Activated CD4-positive, alpha-beta T cell treated with anti-CD3 and anti-CD28 coated beads for 4 hours (primary cell): ENCODE measurements at regions not wholly inside any gene's neighbourhood (a gene's known extent, or its start where the extent isn't known, plus 50 kb on each side); places are given as distances from the start of the nearest gene placed in this dataset.
"Not testable (repeated sequence)": the region's sequence is repeated elsewhere in the genome, so short reads cannot be mapped to it uniquely, and the experiment has no call there.

Source experiments
- DNase-seq, 2 donors: peaks; one replicate each; pipeline ENCODE4 v3.0.0-alpha.2; 2020

GRCh38 chr6:137305691-137306090 lies 86.5 kb upstream of the IFNGR1 start:
- DNase-seq: no peak

GRCh38 chr6:137304020-137304780 lies 85.0 kb upstream of the IFNGR1 start:
- no peak for DNase-seq

- DNase-seq: no peak
These were observed 84.3 kb upstream of the IFNGR1 start for GRCh38 chr6:137303441-137303840.

GRCh38 chr6:137299681-137300080 lies 80.5 kb upstream of the IFNGR1 start:
- DNase-seq: no peak

- DNase-seq: no peak
These were observed 78.7 kb upstream of the IFNGR1 start for GRCh38 chr6:137297887-137298286.

- DNase-seq: not testable (repeated sequence)
These were observed 73.1 kb upstream of the IFNGR1 start for GRCh38 chr6:137292326-137292725.

GRCh38 chr6:137291441-137291840 lies 72.3 kb upstream of the IFNGR1 start:
- no peak for DNase-seq

GRCh38 chr6:137290601-137291261 lies 71.5 kb upstream of the IFNGR1 start:
- DNase-seq: no peak

- DNase-seq: no peak
These were observed 67.7 kb upstream of the IFNGR1 start for GRCh38 chr6:137286916-137287315.

GRCh38 chr6:137286368-137286767 lies 67.2 kb upstream of the IFNGR1 start:
- no peak for DNase-seq

GRCh38 chr6:137284811-137285110 lies 65.6 kb upstream of the IFNGR1 start:
- no peak for DNase-seq

GRCh38 chr6:137283940-137284810 lies 65.0 kb upstream of the IFNGR1 start:
- no peak for DNase-seq

GRCh38 chr6:137283080-137283479 lies 63.9 kb upstream of the IFNGR1 start:
- no peak for DNase-seq

GRCh38 chr6:137282254-137282653 lies 63.1 kb upstream of the IFNGR1 start:
- DNase-seq: no peak

- not testable (repeated sequence) for DNase-seq
These were observed 60.1 kb upstream of the IFNGR1 start for GRCh38 chr6:137279279-137279678.

- no peak for DNase-seq
These were observed 58.9 kb upstream of the IFNGR1 start for GRCh38 chr6:137277971-137278637.

- no peak for DNase-seq
These were observed 53.2 kb upstream of the IFNGR1 start for GRCh38 chr6:137272403-137272802.

- DNase-seq: no peak
These were observed 52.3 kb upstream of the IFNGR1 start for GRCh38 chr6:137271245-137272183.

- DNase-seq: no peak
These were observed 50.6 kb upstream of the IFNGR1 start for GRCh38 chr6:137269803-137270202.

GRCh38 chr6:137269347-137269746 lies 50.2 kb upstream of the IFNGR1 start:
- DNase-seq: no peak
